ENCODE measurements at regions not wholly inside any gene's neighbourhood (a gene's known extent, or its start where the extent isn't known, plus 50 kb on each side); places are given as distances from the start of the nearest gene placed in this dataset.

DNA sequence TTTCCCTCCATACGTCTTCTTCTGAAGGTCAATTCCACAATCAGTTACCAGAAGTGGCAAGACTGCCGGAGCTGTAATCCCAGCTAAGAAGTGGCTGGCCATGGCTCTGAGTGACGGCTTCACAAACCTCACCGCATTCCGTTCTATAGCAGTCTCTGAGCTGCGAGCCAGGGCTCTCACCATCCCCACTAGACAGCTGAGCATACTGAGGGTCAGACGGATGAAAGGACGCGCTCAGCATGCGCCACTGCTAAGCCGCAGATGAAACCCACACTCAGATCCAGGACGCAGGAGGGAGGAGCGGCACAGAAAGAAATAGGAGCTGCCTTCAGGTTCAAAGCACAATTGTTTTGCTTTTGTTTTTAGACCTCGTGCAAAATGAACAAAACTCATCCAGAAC, 97.9 kb downstream of the ANKRD60 start:
- H3K27ac ChIP-seq (ENCODE audit: low read length): no peak overlapping the region
- H4K20me1 ChIP-seq (ENCODE audit: insufficient read depth, low read length): no peaks in the 10 kb centered on the region
- H3K79me2 ChIP-seq (ENCODE audit: low read length): no peaks in the 10 kb centered on the region
- H3K4me3 ChIP-seq (ENCODE audit: low read length): no peak overlapping the region
- H3K9ac ChIP-seq (ENCODE audit: low read length): no peak overlapping the region
- no peaks in the 10 kb centered on the region for H3K36me3 ChIP-seq (replicated peaks; ENCODE audit: low read depth, low read length)
- no peak overlapping the region for H2AFZ ChIP-seq (ENCODE audit: low read depth, low read length)
- no peak overlapping the region for H3K4me2 ChIP-seq (ENCODE audit: low read length)
- TF ChIP-seq CTCF (IDR thresholded peaks at IDR 0.05; ENCODE audit: low read depth, low read length) (no peak), EZH2phosphoT487 (IDR thresholded peaks at IDR 0.05; ENCODE audit: low read depth) (no peak)
- H3K4me1 ChIP-seq (ENCODE audit: low read length): no peaks in the 10 kb centered on the region
- H3K27me3 ChIP-seq (ENCODE audit: low read depth, low read length): peaks cover 73% of the 10 kb centered on the region
- no peaks in the 10 kb centered on the region for H3K9me3 ChIP-seq (ENCODE audit: insufficient read depth, low read length)

DNA sequence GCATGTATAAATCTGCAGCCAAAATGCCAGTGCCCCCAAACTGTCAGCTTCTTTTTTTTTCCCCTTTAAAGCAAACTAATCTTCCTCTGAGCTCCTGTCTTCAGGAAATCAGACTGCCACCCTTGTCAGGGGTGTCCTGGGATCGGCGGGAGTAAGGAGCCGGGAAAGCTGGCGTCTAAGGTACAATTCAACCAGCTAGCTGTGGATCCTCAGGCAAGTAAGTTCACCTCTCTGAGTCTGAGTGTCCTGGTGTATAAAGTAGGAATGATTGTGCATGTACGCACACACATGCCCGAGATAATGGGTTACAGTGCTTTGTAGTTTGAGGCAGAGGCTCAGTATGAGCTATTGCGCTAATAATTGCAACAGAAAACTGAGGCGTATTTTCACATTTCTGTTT, 98.3 kb downstream of the ANKRD60 start:
- H3K4me1 ChIP-seq (ENCODE audit: low read length): no peaks in the 10 kb centered on the region
- no peak overlapping the region for H3K4me3 ChIP-seq (ENCODE audit: low read length)
- H2AFZ ChIP-seq (ENCODE audit: low read depth, low read length): no peak overlapping the region
- no peak overlapping the region for H3K4me2 ChIP-seq (ENCODE audit: low read length)
- H3K9me3 ChIP-seq (ENCODE audit: insufficient read depth, low read length): no peaks in the 10 kb centered on the region
- no peaks in the 10 kb centered on the region for H3K36me3 ChIP-seq (replicated peaks; ENCODE audit: low read depth, low read length)
- no peak overlapping the region for H3K27ac ChIP-seq (ENCODE audit: low read length)
- TF ChIP-seq CTCF (IDR thresholded peaks at IDR 0.05; ENCODE audit: low read depth, low read length) (no peak), EZH2phosphoT487 (IDR thresholded peaks at IDR 0.05; ENCODE audit: low read depth) (no peak)
- no peaks in the 10 kb centered on the region for H4K20me1 ChIP-seq (ENCODE audit: insufficient read depth, low read length)
- no peak overlapping the region for H3K9ac ChIP-seq (ENCODE audit: low read length)
- H3K27me3 ChIP-seq (ENCODE audit: low read depth, low read length): peaks cover 73% of the 10 kb centered on the region
- H3K79me2 ChIP-seq (ENCODE audit: low read length): no peaks in the 10 kb centered on the region

DNA sequence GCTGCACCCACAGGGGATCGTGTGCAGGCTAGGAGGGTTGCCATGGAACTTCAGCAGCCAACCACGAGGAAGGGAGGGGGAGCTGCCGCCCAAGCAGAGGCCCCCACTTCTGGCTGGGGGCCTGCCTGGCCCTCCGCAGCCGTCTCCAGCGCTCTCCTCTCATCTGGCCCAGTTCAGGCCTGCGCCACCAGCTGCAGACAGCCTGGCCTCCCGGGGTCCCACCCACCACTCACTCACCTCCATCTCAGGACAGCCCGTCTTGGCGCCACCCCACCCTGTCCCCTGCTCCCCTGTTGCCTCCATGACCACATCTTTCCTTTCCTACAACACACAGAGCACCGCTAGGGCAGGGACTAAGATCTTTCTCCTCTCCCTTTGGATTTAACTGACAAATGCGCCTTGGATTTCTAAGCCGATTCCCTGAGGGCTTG, 98.7 kb downstream of the ANKRD60 start:
- H3K9me3 ChIP-seq (ENCODE audit: insufficient read depth, low read length): no peaks in the 10 kb centered on the region
- no peaks in the 10 kb centered on the region for H4K20me1 ChIP-seq (ENCODE audit: insufficient read depth, low read length)
- H3K4me2 ChIP-seq (ENCODE audit: low read length): no peak overlapping the region
- no peak overlapping the region for H3K9ac ChIP-seq (ENCODE audit: low read length)
- H3K27ac ChIP-seq (ENCODE audit: low read length): no peak overlapping the region
- no peak overlapping the region for H3K4me3 ChIP-seq (ENCODE audit: low read length)
- no peak overlapping the region for H2AFZ ChIP-seq (ENCODE audit: low read depth, low read length)
- no peaks in the 10 kb centered on the region for H3K79me2 ChIP-seq (ENCODE audit: low read length)
- TF ChIP-seq CTCF (IDR thresholded peaks at IDR 0.05; ENCODE audit: low read depth, low read length) (no peak), EZH2phosphoT487 (IDR thresholded peaks at IDR 0.05; ENCODE audit: low read depth) (no peak)
- H3K4me1 ChIP-seq (ENCODE audit: low read length): no peaks in the 10 kb centered on the region
- H3K36me3 ChIP-seq (replicated peaks; ENCODE audit: low read depth, low read length): no peaks in the 10 kb centered on the region
- H3K27me3 ChIP-seq (ENCODE audit: low read depth, low read length): peaks cover 73% of the 10 kb centered on the region

GRCh38 chr20:58128635-58129625, 99.5 kb downstream of the ANKRD60 start:
- H3K27ac ChIP-seq (ENCODE audit: low read length): no peak overlapping the region

More at GRCh38 chr20:58128635-58129625, 99.5 kb downstream of the ANKRD60 start:
- Histone ChIP-seq H3K79me2 (ENCODE audit: low read length) (no peaks in the 10 kb centered on the region), H3K36me3 (replicated peaks; ENCODE audit: low read depth, low read length) (no peaks in the 10 kb centered on the region), H3K27me3 (ENCODE audit: low read depth, low read length) (peaks cover 72% of the 10 kb centered on the region), H3K9ac (ENCODE audit: low read length) (no peak overlapping the region), H4K20me1 (ENCODE audit: insufficient read depth, low read length) (no peaks in the 10 kb centered on the region), H3K4me2 (ENCODE audit: low read length) (no peak overlapping the region), H3K9me3 (ENCODE audit: insufficient read depth, low read length) (no peaks in the 10 kb centered on the region), H2AFZ (ENCODE audit: low read depth, low read length) (no peak overlapping the region), H3K4me1 (ENCODE audit: low read length) (no peaks in the 10 kb centered on the region), H3K4me3 (ENCODE audit: low read length) (no peak overlapping the region)
- TF ChIP-seq CTCF (IDR thresholded peaks at IDR 0.05; ENCODE audit: low read depth, low read length) (no peak), EZH2phosphoT487 (IDR thresholded peaks at IDR 0.05; ENCODE audit: low read depth) (no peak)
